ENCODE measurements at regions not wholly inside any gene's neighbourhood (a gene's known extent, or its start where the extent isn't known, plus 50 kb on each side); places are given as distances from the start of the nearest gene placed in this dataset.

DNA sequence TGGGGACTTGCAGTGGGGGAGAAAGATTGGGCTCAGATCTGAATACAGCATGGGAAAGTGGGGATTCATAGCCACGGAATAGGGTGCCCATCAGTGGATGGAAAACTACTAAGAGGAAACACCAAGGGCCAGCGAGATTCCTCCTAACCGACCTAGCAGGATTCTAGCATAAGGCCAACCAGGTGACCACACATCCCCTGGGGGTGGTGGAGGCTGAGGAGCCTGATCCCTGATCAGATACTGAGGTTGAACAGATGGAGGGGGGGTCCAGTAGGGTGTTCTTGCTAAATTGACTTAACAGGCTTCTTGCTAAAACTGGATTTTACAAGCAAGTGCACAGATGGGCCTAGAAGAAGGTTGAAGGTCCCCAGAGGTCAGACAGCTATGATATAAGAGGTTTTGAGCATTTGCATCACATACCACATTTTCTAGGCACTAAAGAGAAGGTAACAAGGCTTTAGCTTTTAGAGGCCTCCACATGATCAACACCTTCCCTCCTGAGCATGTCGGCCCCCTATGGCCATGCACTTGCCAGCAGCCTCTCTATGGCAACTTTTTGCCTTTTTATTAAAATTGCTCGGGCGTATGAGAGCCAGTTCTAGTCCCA lies 69.1 kb upstream of the PUDP start:
- DNase-seq, result no peak

GRCh38 chrX:7215842-7216241 lies 67.9 kb upstream of the PUDP start:
- no peak for DNase-seq

DNA sequence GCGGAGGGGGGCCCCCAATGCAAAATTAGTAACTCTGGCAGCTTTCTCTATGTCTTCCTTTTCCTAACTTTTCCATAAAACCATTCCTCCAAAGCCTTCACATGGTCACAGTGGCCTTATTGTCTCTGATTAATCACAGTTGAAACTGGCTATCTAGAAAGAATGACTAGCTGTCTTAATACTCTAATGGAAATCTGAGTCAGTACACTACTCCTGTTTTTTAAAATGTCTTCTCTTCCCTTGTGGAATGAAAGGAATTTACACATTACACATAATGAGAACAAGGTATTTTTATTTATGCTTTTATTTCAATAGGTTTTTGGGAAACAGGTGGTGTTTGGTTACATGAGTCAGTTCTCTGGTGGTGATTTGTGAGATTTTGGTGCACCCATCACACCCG lies 66.3 kb upstream of the PUDP start:
- no peak for DNase-seq

DNA sequence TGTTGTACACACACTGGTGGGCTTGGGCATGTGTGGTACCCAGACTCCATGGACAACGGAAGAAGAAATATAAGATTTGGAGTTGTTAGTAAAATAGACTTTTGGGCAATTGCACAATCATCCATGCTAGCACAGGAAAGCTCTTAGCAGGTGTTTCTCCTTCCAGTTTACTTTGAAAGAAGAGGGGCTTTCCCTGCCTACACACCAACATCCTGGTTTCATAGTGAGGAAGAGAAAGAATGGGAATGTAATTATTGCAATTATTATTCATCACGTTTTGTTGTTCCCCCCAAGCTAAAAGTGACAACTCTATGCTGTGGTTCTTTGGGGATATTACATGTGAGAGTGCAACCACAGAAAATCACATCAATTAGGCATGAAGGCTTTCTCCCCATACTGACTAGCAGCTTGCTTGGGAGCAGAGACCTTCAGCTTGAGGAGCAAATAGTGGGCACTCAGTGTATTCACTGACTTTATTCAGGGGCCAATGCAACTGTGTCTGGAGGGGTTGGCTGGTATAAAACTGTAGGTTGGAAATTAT lies 57.2 kb upstream of the PUDP start:
- no peak for DNase-seq

DNA sequence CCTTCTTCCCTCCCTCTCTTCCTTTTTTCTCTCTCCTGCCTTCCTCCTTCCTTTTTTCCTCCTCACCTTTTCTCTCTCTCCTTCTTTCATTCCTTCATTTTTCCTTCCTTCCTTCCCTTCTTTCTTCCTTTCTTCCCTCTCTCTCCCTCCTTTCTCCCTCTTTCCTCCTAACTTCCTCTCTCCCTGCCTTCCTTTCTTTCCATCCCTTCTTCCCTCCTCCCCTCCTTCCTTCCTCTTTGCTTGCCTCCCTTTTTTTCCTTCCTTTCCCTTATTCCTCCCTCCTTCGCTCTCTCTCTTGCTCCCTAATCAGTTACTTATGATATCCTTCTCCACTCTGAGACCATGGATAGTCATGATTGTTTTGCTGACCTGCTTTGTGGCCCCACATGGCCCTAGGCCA lies 56.7 kb upstream of the PUDP start:
- DNase-seq, result no peak

DNA sequence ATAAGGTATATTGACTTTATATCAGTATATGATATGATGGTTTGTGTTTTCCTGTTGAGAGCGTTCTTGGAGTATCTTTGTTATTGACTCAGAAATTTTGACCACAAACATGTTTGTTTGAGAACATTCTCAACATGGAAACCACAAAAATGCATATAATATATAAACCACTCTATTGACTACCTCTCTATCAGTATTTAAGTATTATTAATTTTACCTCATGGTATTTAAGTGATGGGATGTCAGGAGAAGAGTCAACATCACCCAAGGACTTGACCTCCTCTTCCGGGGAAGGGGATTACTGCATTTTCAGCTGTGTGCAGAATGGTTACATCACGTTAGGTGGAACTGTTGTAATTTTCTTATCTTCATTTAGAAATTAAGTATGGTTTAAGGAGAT lies 54.3 kb upstream of the PUDP start:
- DNase-seq, result no peak

DNA sequence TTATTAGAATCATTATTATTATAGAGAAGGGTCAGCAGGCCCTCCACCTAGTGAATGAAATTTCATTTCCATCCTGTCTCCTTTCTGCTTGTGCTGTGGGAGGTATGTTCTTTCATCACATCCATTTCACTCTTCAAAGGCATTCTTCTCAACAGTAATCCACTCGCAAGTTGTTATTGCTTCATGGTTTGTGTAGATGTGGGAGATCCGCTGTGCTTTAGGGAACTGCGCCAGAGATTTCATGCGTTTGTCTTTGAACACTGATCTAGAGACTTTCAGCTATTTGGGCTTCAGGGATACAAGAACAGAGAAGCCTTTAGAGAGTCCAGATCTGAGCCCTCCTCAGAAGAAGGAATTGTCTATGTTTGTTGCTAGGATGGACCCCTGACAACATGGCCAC lies 53.5 kb upstream of the PUDP start:
- DNase-seq, result no peak

DNA sequence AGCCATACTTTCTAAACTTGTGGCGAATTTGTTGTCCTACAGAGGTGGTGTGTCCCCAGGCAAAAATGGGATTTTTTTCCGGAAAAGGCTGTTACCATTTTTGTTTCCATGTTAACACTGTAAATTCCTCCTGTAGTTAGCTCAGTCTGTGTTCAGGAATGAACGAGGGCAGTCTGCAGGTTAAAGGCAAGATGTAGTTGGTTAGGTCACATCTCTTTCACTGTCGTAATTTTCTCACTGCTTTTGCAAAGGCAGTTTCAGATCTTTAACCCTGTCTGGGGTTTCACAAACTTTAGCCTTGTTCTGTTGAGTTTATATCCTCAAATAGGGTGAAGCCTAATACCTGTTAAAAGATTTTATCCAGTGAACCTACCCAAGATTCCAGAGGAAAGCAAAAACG lies 50.5 kb upstream of the PUDP start:
- DNase-seq, result no peak
